GM21447 (cell line): ENCODE measurements at regions not wholly inside any gene's neighbourhood (a gene's known extent, or its start where the extent isn't known, plus 50 kb on each side); places are given as distances from the start of the nearest gene placed in this dataset.
"Not testable (repeated sequence)": the region's sequence is repeated elsewhere in the genome, so short reads cannot be mapped to it uniquely, and the experiment has no call there.

Experiments used
- ATAC-seq: cut with Tn5 transposase; IDR thresholded peaks from one replicate; pipeline ENCODE4 v1.9.1; 2021; ENCODE audit not compliant: unreplicated experiment

DNA sequence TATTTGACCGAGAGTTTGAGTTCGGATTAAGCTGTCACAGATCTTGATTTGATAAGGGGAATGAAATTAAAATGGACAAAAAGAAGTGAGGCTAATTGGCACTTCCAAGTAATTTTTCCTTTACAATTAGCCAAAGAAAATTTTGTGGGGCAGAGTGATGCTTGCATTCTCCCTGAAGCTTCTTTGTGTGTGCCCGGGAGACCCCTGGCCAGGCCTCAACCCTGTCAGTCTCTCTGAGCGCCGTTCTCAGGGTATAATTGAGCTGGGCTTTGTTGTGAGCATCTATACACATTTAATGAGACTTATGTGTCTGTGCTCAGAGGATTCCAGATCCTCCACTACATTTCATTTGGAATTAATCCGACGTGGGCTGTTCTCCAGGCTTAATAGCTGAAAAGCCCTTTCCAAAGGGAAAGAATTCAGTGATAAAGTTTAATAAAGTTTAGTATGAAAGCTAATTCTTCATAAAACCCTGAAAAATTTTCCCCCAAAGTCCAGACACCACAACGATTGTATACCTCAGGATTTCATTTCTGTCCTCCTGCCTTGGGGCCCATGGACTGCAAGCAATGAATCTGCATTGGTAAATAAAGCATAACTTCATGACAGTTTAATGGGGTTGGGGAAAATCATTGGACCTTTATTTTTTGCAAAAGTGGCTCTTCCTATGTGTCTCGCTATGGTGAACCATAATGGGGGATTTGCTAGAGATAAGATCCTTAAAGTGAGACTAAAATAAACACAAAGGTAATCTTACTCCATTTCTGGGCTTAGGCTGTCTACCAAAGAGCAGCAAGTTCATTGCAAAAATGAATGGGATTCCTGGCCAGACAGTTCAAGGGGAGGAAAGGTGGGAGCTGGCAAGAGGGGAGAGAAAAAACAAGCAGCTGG, 292.6 kb downstream of the C12orf75 start:
- no peak for ATAC-seq

DNA sequence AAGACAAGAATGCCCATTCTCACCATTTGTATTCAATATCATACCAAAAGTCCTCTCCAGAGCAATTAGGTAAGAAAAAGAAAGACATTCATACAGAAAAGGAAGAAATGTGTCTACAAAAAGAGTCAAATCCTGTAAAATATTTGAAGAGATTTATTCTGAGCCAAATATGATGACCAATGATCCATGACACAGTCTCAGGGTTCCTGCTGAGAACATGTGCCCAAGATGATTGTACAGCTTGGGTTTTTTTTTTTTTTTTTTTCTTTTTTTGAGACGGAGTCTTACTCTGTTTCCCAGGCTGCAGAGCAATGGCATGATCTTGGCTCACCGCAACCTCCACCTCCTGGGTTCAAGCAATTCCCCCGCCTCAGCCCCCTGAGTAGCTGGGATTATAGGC, 296.2 kb downstream of the C12orf75 start:
- no peak for ATAC-seq

DNA sequence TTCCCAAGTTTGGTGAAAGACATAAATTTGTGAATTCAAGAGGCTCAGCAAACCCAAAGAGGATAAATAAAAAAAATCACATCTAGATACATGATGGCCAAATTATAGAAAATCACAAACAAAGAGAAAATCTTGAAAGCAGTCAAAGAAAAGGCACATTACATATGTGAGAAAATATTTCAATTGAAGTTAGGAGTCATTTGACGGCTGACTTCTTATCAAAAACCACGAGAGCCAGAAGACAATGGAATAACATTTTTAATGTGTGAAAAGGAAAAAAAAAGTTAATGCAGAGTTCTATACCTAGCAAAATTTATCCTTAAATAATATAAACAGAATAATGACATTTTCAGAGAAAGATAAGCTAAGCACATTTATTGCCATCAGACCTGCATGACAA, 307.0 kb downstream of the C12orf75 start:
- ATAC-seq = no peak

DNA sequence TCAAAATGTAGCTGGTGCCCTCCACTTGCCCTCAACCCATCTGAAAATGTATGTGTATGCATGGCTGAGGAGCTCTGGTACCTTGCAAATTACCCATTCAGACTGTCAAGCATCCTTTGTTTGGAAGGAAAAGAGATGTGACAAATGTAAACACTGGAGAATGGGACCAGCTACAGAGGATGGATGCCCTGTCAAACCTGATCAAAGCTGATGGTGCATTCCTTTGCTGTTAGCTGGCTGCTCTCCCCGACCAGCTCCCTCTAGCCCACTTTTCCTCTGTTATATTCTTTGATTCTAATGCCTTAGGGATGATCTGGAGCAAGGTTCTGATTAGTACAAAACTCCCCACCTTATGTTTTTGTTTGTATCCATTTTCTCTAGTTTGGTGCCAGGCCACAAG, 310.3 kb downstream of the C12orf75 start:
- ATAC-seq = no peak

DNA sequence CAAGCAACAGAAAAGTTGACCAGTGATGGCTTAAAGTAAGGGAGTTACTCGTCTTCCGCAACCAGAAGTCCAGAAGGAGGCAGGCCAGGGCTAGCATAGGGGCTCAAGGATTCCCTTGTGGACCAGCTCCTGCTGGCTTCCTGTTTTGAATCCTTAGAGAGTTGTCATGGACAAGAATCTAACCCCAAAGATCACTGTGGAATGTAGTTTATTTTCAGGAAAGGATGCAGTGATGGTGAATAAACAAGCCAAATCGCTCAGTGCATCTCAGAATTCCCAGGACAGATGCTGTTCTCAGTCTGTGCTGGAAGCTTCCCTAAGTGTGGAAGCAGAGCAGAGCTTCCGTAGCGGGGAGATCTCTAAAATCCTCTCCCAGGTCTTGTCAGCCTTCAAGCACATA, 311.3 kb downstream of the C12orf75 start:
- ATAC-seq = no peak

DNA sequence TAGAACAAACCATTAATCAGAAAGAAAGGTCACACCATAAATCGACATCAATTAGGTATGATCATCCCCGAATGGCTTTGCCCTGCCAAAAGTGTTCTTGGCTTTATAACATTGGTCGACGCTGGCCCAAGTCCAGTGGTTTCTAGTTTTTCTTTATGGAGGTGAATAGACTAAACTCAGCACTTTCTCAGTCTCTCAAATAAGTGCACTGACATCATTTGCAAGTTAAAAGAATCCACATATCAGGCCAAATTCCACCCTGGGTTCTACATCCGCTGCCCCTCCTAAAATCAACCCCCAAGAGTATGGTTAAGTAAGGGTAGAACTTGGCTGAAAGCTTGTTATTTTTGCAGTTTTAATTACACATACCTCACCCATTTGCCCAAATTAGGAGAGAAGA, 314.3 kb downstream of the C12orf75 start:
- ATAC-seq = no peak

DNA sequence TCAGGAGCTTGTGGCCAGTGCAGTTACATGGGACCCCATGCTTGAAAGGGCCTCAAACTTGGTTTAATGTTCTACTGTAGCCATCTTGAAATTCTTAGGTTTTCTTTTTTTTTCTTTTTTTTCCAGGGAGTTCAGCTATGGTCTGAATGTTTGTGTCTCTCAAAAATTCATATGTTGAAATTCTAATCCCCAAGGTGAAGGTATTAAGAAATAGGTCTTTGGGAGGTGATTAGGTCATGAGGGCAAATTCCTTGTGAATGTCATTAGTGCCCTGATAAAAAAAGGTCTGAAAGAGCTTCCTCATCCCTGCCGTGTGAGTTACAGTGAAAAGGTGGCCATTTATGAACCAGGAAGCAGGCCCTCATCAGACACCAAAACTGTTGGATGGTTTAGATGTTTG, 324.1 kb downstream of the C12orf75 start:
- ATAC-seq = no peak

DNA sequence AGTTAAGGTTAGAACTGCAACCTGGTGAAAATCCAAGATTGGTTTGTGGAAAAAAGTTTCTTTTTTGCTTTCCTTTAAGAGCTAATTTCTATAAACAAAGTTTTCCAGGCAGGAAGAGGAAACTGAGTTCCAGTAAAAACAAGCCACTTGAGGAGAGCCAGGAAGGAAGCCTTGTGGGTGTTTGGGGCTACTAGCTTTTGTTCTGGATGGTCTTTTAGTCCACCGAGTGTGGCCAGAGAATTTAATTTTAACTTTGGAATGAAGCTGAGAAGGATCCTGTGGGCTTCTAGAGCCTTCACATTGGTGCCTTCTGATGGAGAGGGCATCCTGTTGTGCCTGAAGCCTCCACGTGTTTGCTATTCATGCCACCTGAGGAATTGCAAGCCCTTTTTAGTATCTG, 327.9 kb downstream of the C12orf75 start:
- no peak for ATAC-seq

DNA sequence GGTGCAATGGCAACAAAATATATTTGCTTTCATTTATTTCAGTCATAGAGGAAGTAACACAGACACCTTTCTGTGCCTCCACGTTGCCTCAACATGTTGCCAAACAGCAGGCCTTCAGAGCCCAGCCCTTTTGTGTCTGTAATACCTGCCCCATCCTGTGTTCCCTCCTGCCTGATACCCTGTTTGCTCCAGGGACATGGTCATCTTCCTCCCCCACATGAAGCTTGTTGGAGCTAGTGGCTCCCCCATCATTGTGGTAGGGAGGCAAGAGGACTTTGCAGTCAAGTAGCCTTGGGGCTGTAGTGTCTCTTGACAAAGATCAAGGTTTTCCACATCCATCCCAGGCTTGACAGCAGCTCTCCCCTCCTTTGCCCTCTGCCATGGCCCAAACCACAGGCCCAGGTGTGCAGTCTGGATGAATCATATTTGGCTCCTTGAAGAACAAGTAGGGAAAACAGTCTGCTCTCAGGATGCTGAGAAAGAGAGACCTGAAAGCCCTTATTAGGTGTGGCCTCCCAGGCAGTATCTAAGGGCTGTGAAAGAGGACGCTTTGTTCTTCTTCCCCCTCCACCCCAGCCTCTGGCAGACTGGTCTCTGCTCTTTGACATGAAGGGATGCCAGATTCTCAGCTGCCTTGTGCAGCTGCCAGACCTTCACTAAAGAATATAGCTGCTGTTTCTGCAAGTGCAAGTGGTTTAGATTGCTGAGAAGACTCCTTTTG, 329.0 kb downstream of the C12orf75 start:
- no peak for ATAC-seq

DNA sequence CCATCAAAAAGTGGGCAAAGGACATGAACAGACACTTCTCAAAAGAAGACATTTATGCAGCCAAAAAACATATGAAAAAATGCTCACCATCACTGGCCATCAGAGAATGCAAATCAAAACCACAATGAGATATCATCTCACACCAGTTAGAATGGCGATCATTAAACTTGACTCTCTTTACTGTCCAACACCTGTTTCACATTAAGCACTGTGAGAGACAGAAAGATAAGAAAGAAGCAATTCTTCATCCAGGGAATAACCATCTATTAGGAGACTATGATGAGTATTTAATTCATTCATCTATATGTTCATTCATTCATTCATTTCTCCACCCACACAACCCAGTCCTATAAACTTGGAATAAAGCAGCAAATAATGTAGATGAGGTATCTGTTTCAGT, 334.3 kb downstream of the C12orf75 start:
- not testable (repeated sequence) for ATAC-seq

DNA sequence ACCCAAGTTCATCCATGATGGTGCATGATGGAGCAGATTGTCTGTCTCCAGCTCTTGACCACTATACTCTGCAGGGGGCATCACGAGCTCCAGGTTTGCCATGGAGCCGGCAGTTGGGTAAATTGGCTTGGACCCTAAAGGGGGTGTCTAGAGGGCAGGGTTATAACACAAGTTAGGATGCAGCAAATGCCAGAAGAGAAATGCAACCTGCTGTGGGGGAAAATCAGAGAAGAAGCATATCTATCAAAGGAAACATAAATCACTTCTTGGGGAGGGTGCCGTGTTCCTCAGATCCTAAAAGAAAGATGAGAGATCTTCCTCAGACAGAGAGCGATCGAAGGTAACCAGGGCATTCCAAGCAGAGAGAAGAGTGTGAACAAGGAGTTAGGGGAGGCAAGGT, 334.9 kb downstream of the C12orf75 start:
- ATAC-seq = no peak

DNA sequence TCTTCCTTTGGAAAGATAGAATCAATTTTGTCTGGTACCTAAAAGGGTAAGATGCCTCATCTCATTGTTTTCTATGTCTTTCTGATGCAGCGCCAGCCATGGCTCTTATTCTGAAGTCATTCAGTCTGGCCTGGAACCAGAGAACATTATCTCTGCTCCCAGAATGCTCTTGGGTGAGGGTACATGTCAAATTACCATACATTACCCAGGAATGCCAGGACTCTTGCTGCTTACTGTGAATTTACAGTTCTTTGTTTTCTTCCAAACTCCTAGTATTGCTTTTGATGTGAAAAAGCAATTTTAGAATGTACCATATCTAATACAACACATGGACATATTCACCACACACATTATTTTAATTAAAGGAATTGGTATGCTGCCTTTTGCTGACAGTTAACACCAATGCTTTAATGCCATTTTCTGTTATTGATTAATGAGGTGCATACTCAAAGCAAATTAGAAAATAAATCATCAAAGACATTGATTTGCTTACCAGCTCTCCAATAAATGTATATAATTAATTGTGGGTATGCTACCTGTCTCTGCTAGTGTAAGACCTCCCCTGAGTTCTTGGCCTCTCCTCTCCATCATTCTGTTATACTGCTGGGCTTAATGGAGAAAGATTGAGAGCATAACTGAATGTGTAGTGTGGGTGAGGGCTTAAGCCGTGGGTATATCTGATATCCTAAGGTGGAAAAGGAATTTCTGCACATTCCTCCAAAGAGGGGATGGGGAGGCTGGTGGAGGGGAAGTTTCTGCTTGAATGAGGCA, 337.7 kb downstream of the C12orf75 start:
- ATAC-seq = no peak

DNA sequence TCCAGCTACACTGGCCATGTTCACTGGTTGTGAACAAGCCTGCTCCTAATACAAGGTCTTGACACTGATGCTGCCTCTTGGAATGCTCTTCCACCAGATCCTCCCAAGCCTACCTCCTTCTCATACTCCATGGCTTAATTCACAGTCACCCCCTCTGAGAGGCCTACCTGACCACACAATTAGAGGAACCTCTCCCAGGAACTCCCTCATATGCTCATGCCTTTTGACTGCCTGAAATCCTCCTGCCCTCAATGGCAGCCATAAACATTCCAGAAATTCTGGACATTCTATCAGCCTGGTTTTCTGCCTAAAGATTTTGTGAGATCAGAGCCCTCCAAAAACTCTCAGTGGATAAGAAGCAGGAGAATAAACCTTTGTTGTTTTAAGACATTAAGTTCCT, 340.2 kb downstream of the C12orf75 start:
- no peak for ATAC-seq

DNA sequence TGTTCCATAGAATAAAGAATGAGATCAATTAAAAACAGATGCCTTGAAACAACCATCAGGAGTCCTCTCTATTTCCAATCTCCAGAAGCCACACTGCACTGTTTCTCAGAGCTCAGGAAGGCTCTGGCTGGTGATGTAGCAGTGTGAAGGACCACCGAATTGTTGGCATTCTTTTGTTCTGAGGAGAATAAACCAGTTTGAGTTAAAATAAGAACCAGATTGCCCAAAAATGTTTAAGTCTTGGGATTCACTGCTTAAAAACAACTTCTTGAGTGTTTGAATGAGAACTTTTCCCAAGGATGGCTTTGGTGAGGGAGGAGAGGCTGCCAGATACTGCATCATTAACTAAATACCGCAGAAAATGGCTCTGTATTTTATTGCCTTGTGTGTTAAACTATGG, 341.2 kb downstream of the C12orf75 start:
- ATAC-seq = no peak

DNA sequence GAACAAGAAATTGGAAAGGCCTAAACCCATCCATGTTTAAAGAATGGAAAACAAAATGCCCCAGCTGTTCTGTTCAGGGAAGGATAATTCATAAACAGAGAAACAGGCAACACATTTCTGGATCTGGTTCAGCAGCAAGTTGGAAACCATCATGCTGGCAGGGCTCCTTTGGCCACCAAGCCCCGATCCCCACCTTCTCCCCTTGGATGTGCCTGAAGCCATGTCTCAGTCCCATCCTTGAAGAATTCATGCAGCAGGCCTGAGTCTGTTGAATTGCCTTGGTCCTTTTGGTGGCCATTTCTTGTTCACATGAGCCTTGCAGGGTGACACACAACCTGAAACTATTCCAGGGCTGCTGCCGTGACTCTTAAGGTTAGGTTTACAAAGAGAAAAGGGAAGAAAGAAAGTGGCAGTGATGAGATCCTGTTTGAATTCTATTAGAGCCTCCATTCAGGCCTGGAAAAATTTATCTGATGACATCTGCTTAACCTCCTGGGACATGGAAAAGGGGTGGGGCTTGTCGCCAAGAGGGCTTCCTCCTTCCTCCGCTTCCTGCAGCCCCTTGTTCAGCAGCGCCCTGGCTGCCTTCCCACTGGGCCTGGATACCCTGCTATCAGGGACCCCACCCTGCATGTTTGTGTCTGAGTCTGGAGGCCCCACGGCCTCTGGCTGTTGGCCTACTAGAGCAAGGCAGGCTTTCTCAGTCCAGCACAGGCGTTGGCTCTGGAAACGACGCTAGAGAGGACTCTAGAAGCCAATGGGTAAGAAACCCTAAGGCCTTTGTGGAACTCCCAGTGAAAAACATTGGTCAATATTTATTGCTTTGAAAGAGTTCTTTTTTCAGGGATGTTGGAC, 341.9 kb downstream of the C12orf75 start:
- no peak for ATAC-seq

DNA sequence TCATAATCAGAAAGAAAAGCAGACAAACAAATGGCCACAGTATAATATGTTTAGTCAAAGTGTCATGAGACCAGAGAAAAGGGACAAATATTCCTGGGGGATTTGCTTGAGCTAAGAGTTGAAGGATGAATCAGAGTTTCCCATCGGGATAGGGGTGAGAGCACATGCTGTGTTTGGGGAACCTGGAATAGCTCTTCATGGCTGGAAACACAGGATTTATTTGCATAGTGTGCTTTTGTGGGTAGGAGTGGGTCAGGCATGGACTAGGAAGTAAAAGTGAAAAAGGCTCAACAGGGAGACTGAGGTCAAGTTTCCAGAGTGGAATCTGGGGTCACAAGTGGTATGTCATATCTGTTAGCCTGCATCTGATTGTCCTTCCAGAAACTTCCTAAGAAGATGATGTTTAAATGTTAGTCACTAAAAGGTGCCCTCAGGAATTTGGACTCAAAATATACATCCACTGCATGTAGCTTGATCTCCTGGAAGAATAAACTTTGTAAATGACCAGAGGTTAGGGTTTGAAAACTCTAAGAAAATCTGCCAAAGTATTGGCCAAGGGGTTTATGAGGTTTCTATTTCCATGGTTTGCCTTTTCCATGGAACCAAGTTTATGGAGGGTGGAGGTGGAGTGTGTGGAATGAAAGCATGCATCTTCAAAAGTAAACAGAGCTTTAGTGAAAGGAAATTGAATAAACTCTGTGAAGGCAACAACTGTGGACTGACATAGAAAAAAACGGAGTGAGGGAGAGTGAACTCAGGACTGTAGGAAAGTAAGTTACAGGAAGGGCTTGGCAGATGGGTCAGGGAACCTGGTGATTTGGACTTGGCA, 344.6 kb downstream of the C12orf75 start:
- ATAC-seq = no peak

DNA sequence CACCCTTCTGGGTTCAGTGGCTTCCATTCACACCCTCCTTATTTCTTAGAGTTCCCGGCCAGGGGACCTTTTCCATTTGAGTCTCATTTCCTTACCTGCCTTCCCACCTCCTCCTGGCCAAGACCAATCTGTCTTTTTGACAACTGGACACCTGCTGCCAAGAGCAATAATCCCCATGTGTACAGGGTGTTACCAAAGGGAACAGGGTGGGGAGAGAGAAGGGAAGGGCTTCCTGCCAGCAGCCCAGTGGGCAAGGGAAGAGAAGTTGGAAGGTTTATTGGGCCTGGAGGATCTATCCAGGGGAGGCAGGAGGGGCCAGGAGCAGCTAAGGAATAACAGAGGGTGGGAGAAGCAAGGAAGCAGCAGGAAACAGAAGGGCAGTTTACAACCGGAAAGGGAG, 346.2 kb downstream of the C12orf75 start:
- ATAC-seq = no peak

DNA sequence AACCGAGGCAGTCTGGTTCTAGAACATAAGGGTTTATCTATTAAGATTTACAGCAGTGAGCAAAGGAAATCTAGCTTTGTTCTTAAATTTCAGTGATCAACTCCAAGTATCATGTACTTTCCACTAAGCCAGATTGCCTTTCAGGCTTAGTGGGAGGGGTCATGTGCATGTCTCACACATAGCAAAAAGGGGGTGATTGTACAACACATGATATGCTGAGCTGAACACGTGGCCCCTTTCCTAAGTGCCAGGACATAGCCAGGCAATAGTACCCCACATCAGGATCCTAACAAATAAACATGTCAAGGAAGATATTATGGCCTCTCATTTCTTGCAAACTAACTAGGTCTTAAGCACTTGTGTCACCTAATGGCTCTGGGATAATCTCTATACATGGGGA, 347.2 kb downstream of the C12orf75 start:
- ATAC-seq = no peak

DNA sequence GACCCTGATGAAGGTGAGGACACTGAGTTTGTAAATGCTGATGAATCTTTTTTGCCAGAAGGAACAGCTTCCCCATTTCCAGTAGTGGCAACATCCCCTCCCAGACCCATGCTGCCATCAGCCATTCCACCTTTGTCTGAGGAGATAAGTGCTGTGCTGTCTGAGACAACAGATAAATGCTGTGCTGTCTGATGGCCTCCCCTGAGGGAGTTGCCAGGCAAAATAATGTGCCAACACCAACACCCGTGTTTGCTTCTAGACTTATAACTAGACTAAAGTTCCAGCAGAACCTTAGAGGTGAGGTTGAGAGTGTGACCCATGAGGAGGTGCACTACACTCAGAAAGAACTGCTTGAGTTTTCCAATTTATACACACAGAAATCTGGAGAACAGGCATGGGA, 349.5 kb downstream of the C12orf75 start:
- no peak for ATAC-seq

DNA sequence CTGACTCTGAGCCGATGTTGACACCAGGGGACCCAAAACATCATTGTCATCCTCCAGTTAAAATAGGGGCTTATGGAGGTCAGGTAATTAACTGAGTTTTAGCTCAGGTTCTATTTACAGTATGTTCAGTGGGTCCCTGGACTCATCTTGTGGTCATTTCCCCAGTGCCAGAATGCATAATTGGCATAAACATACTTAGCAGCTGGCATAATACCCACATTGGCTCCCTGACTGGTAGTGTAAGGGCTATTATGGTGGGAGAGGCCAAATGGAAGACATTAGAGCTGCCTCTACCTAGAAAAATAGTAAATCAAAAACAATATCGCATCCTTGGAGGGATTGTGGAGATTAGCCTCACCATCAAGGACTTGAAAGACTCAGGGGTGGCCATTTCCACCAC, 350.9 kb downstream of the C12orf75 start:
- ATAC-seq = no peak
